CD14-positive monocyte (primary cell): ENCODE measurements at regions not wholly inside any gene's neighbourhood (a gene's known extent, or its start where the extent isn't known, plus 50 kb on each side); places are given as distances from the start of the nearest gene placed in this dataset.

Experiments
- DNase-seq, 3 donors: peaks; one replicate each; pipeline ENCODE4 v3.0.0-alpha.2; 2011 to 2022
- H2AFZ ChIP-seq: 2 replicates; pipeline ENCODE4 v1.6.0; 2012; ENCODE audit warnings: mild to moderate bottlenecking, low read depth, low read length, inconsistent platforms; ENCODE audit not compliant: insufficient read depth, poor library complexity, severe bottlenecking
- H3K27ac ChIP-seq, 2 donors: 1 replicate in 1 of 2; 2 replicates in 1 of 2; pipeline ENCODE4 v1.5.1; 2012 to 2013; ENCODE audit warnings: low read length in 2 of 2, control low read depth in 1 of 2, inconsistent platforms in 1 of 2, low read depth in 1 of 2, mild to moderate bottlenecking in 1 of 2
- H3K27me3 ChIP-seq, 2 donors: one replicate each; pipeline versions ENCODE4 v1.6.0 to v1.6.1; 2011 to 2013; ENCODE audit warnings: low read length in 2 of 2; ENCODE audit not compliant: control insufficient read depth in 2 of 2, insufficient read depth in 2 of 2
- H3K36me3 ChIP-seq, 2 donors: replicated peaks in 1 of 2; 1 replicate in 1 of 2; 2 replicates in 1 of 2; pipeline versions ENCODE4 v1.5.1 to v1.6.1; 2012 to 2013; ENCODE audit warnings: low read length in 2 of 2, control low read depth in 1 of 2, inconsistent platforms in 1 of 2, mild to moderate bottlenecking in 1 of 2; ENCODE audit not compliant: insufficient read depth in 2 of 2, control insufficient read depth in 1 of 2
- H3K4me1 ChIP-seq, 2 donors: 1 replicate in 1 of 2; 2 replicates in 1 of 2; pipeline versions ENCODE4 v1.5.1 to v1.6.1; 2012 to 2013; ENCODE audit warnings: low read length in 2 of 2, control low read depth in 1 of 2, inconsistent platforms in 1 of 2, mild to moderate bottlenecking in 1 of 2, moderate library complexity in 1 of 2; ENCODE audit not compliant: insufficient read depth in 2 of 2, control insufficient read depth in 1 of 2
- H3K4me2 ChIP-seq: replicated peaks from 2 replicates; pipeline ENCODE3; 2012; ENCODE audit warnings: low read length, moderate library complexity, mild to moderate bottlenecking; ENCODE audit not compliant: poor library complexity, severe bottlenecking; ENCODE audit errors: extremely low read depth
- H3K4me3 ChIP-seq, 3 experiments: fragments of 200-600 bp in 1 of 3; sonication (generic) in 1 of 3; replicated peaks in 1 of 3; 1 replicate in 2 of 3; 2 replicates in 1 of 3; pipeline ENCODE4 v1.5.1; 2011 to 2013; ENCODE audit warnings: low read length in 3 of 3, mild to moderate bottlenecking in 3 of 3, control low read depth in 2 of 3, low read depth in 2 of 3, inconsistent platforms in 1 of 3, moderate library complexity in 1 of 3
- H3K79me2 ChIP-seq: 2 replicates; pipeline ENCODE4 v1.6.0; 2012; ENCODE audit warnings: mild to moderate bottlenecking, control low read depth, inconsistent platforms, low read length, moderate library complexity; ENCODE audit not compliant: insufficient read depth
- H3K9ac ChIP-seq: 2 replicates; pipeline ENCODE4 v1.6.0; 2017; ENCODE audit warnings: low read length, mild to moderate bottlenecking; ENCODE audit not compliant: insufficient read depth, poor library complexity, severe bottlenecking
- H3K9me3 ChIP-seq, 2 donors: replicated peaks in 1 of 2; 1 replicate in 1 of 2; 2 replicates in 1 of 2; pipeline versions ENCODE4 v1.5.1 to v1.6.1; 2012 to 2013; ENCODE audit warnings: low read length in 2 of 2, control low read depth in 1 of 2; ENCODE audit not compliant: control insufficient read depth in 1 of 2, insufficient read depth in 1 of 2
- H4K20me1 ChIP-seq: 2 replicates; pipeline ENCODE4 v1.6.0; 2012; ENCODE audit warnings: mild to moderate bottlenecking, low read length, control low read depth, moderate library complexity; ENCODE audit not compliant: insufficient read depth
- H3K27ac Mint-ChIP-seq, 7 donors: one replicate each; pipeline ENCODE4 v1.8.0; 2020; ENCODE audit warnings: mild to moderate bottlenecking in 7 of 7, mixed read lengths in 7 of 7, moderate library complexity in 6 of 7, inconsistent platforms in 2 of 7
- H3K27me3 Mint-ChIP-seq, 3 donors: one replicate each; pipeline ENCODE4 v1.8.0; 2021 to 2022; ENCODE audit warnings: low read depth in 3 of 3, mild to moderate bottlenecking in 3 of 3, mixed read lengths in 3 of 3, moderate library complexity in 3 of 3, inconsistent platforms in 1 of 3
- H3K36me3 Mint-ChIP-seq, 2 donors: one replicate each; pipeline ENCODE4 v1.8.0; 2020; ENCODE audit warnings: mixed read lengths in 2 of 2, inconsistent platforms in 1 of 2, mild to moderate bottlenecking in 1 of 2
- H3K4me1 Mint-ChIP-seq: one replicate; pipeline ENCODE4 v1.8.0; 2020; ENCODE audit warnings: mild to moderate bottlenecking, mixed read lengths
- H3K4me3 Mint-ChIP-seq, 2 donors: one replicate each; pipeline ENCODE4 v1.8.0; 2020; ENCODE audit warnings: mild to moderate bottlenecking in 2 of 2, mixed read lengths in 2 of 2, moderate library complexity in 1 of 2
- H3K9me3 Mint-ChIP-seq, 7 donors: one replicate each; pipeline ENCODE4 v1.8.0; 2020 to 2022; ENCODE audit warnings: mixed read lengths in 7 of 7, mild to moderate bottlenecking in 6 of 7, moderate library complexity in 6 of 7, inconsistent platforms in 2 of 7
- CTCF ChIP-seq: fragments of 200-600 bp; IDR thresholded peaks from one replicate; pipeline ENCODE4 v1.8.0; 2022; ENCODE audit warnings: antibody characterized with exemption, mild to moderate bottlenecking
- WGBS: methylation state at CpG from one replicate; pipeline ENCODE4 v1.1.5; 2013; ENCODE audit warnings: missing lambda C conversion rate; ENCODE audit not compliant: insufficient coverage; 5-methylcytosine and 5-hydroxymethylcytosine counted together
- intact Hi-C, 2 donors: fragments of 100-400 bp; cut with micrococcal nuclease; formaldehyde crosslinking; loops; one replicate each; pipeline versions ENCODE4 v1.15.0 to v1.15.1; 2023

GRCh38 chr2:424306-425171, 136.6 kb upstream of the ALKAL2 start:
- no peaks in the 10 kb centered on the region for H3K36me3 ChIP-seq
- H3K27me3 ChIP-seq: no peaks in the 10 kb centered on the region
- 96% methylated on average over 5 of the region's 20 CpGs for WGBS
- H3K4me2 ChIP-seq: no peak overlapping the region
- no peaks in the 10 kb centered on the region for H3K4me1 ChIP-seq
- H3K79me2 ChIP-seq: no peaks in the 10 kb centered on the region
- H2AFZ ChIP-seq: no peak overlapping the region
- Mint-ChIP-seq H3K4me1 (peaks cover 2% of the 10 kb centered on the region), H3K9me3 (peaks cover 3 to 15% (median 9%) of the 10 kb centered on the region in 7 donors), H3K27me3 (peaks cover 0 to 6% (median 5%) of the 10 kb centered on the region in 3 donors), H3K27ac (no peak overlapping the region), H3K36me3 (no peaks in the 10 kb centered on the region), H3K4me3 (no peak overlapping the region)
- no peaks in the 10 kb centered on the region for H4K20me1 ChIP-seq
- H3K4me3 ChIP-seq: no peak overlapping the region
- DNase-seq: no peak
- peaks cover 3 to 24% of the 10 kb centered on the region in 2 donors for H3K9me3 ChIP-seq
- H3K27ac ChIP-seq: no peak overlapping the region
- intact Hi-C loops: no loop called here
- no peak overlapping the region for H3K9ac ChIP-seq
- TF ChIP-seq CTCF: no peak

- Histone ChIP-seq H3K9ac (no peak overlapping the region), H2AFZ (no peak overlapping the region), H4K20me1 (no peaks in the 10 kb centered on the region), H3K79me2 (no peaks in the 10 kb centered on the region), H3K4me1 (no peaks in the 10 kb centered on the region), H3K27me3 (no peaks in the 10 kb centered on the region), H3K4me2 (no peak overlapping the region), H3K4me3 (no peak overlapping the region), H3K9me3 (peaks cover 3 to 21% of the 10 kb centered on the region in 2 donors), H3K36me3 (no peaks in the 10 kb centered on the region), H3K27ac (no peak overlapping the region)
- TF ChIP-seq CTCF: no peak
- 33% methylated on average over 3 of the region's 10 CpGs for WGBS
- no peak for DNase-seq
- H3K4me3 Mint-ChIP-seq: no peak overlapping the region
- H3K27me3 Mint-ChIP-seq: peaks cover 0 to 5% (median 0%) of the 10 kb centered on the region in 3 donors
- intact Hi-C loops: no loop called here
- H3K36me3 Mint-ChIP-seq: no peaks in the 10 kb centered on the region
- no peak overlapping the region for H3K27ac Mint-ChIP-seq
- no peaks in the 10 kb centered on the region for H3K4me1 Mint-ChIP-seq
- H3K9me3 Mint-ChIP-seq: peaks cover 6 to 14% (median 9%) of the 10 kb centered on the region in 7 donors
Observed at GRCh38 chr2:423479-423878, 135.6 kb upstream of the ALKAL2 start.
